ENCODE measurements at regions not wholly inside any gene's neighbourhood (a gene's known extent, or its start where the extent isn't known, plus 50 kb on each side); places are given as distances from the start of the nearest gene placed in this dataset.
"Not testable (repeated sequence)": the region's sequence is repeated elsewhere in the genome, so short reads cannot be mapped to it uniquely, and the experiment has no call there.

GRCh38 chr16:16614484-16614883 lies 235.5 kb downstream of the NPIPA7 start:
- H3K4me3 ChIP-seq (ENCODE audit: control insufficient read depth in 1 of 7, extremely low read depth in 1 of 7, insufficient read depth in 4 of 7, low read depth in 2 of 7, low read length in 6 of 7); CTCF ChIA-PET; DNase-seq; H3K27me3 ChIP-seq (replicated peaks in 2 of 5; ENCODE audit: control insufficient read depth in 4 of 5, insufficient read depth in 5 of 5, low read length in 4 of 5); H3K4me1 ChIP-seq (ENCODE audit: control extremely low read depth in 1 of 4, control insufficient read depth in 4 of 4, insufficient read depth in 4 of 4, low read length in 3 of 4); H3K27ac ChIP-seq (ENCODE audit: insufficient read depth in 1 of 2, low read depth in 1 of 2, low read length in 2 of 2, poor library complexity in 1 of 2, severe bottlenecking in 2 of 2); H3K9me3 ChIP-seq (ENCODE audit: control extremely low read depth in 1 of 5, control insufficient read depth in 4 of 5, insufficient read depth in 2 of 5, low read depth in 1 of 5, low read length in 4 of 5); POLR2A ChIA-PET; H3K36me3 ChIP-seq (ENCODE audit: control insufficient read depth in 4 of 4, insufficient read depth in 4 of 4, low read length in 3 of 4): not testable (repeated sequence)
- no CpG with 5 or more reads among the region's 6 CpGs for WGBS (ENCODE audit: insufficient coverage)

GRCh38 chr16:16618963-16619465 lies 240.1 kb downstream of the NPIPA7 start:
- 98% methylated on average over 19 of the region's 33 CpGs for WGBS (ENCODE audit: insufficient coverage)

GRCh38 chr16:16624367-16624766 lies 245.4 kb downstream of the NPIPA7 start:
- H3K9me3 ChIP-seq (ENCODE audit: control extremely low read depth in 1 of 5, control insufficient read depth in 4 of 5, insufficient read depth in 2 of 5, low read depth in 1 of 5, low read length in 4 of 5); DNase-seq; H3K4me3 ChIP-seq (ENCODE audit: control insufficient read depth in 1 of 7, extremely low read depth in 1 of 7, insufficient read depth in 4 of 7, low read depth in 2 of 7, low read length in 6 of 7); H3K4me1 ChIP-seq (ENCODE audit: control extremely low read depth in 1 of 4, control insufficient read depth in 4 of 4, insufficient read depth in 4 of 4, low read length in 3 of 4); H3K27me3 ChIP-seq (replicated peaks in 2 of 5; ENCODE audit: control insufficient read depth in 4 of 5, insufficient read depth in 5 of 5, low read length in 4 of 5); POLR2A ChIA-PET; H3K36me3 ChIP-seq (ENCODE audit: control insufficient read depth in 4 of 4, insufficient read depth in 4 of 4, low read length in 3 of 4); H3K27ac ChIP-seq (ENCODE audit: insufficient read depth in 1 of 2, low read depth in 1 of 2, low read length in 2 of 2, poor library complexity in 1 of 2, severe bottlenecking in 2 of 2); CTCF ChIA-PET: not testable (repeated sequence)
- WGBS (ENCODE audit: insufficient coverage), result no CpG with 5 or more reads among the region's 3 CpGs

More at GRCh38 chr16:16618963-16619465, 240.1 kb downstream of the NPIPA7 start:
- H3K36me3 ChIP-seq (ENCODE audit: control insufficient read depth in 4 of 4, insufficient read depth in 4 of 4, low read length in 3 of 4); H3K4me1 ChIP-seq (ENCODE audit: control extremely low read depth in 1 of 4, control insufficient read depth in 4 of 4, insufficient read depth in 4 of 4, low read length in 3 of 4); H3K4me3 ChIP-seq (ENCODE audit: control insufficient read depth in 1 of 7, extremely low read depth in 1 of 7, insufficient read depth in 4 of 7, low read depth in 2 of 7, low read length in 6 of 7); H3K27me3 ChIP-seq (replicated peaks in 2 of 5; ENCODE audit: control insufficient read depth in 4 of 5, insufficient read depth in 5 of 5, low read length in 4 of 5); CTCF ChIA-PET; H3K27ac ChIP-seq (ENCODE audit: insufficient read depth in 1 of 2, low read depth in 1 of 2, low read length in 2 of 2, poor library complexity in 1 of 2, severe bottlenecking in 2 of 2); POLR2A ChIA-PET; H3K9me3 ChIP-seq (ENCODE audit: control extremely low read depth in 1 of 5, control insufficient read depth in 4 of 5, insufficient read depth in 2 of 5, low read depth in 1 of 5, low read length in 4 of 5); DNase-seq: not testable (repeated sequence)

- CTCF ChIA-PET; H3K36me3 ChIP-seq (ENCODE audit: control insufficient read depth in 4 of 4, insufficient read depth in 4 of 4, low read length in 3 of 4); H3K9me3 ChIP-seq (ENCODE audit: control extremely low read depth in 1 of 5, control insufficient read depth in 4 of 5, insufficient read depth in 2 of 5, low read depth in 1 of 5, low read length in 4 of 5); H3K27ac ChIP-seq (ENCODE audit: insufficient read depth in 1 of 2, low read depth in 1 of 2, low read length in 2 of 2, poor library complexity in 1 of 2, severe bottlenecking in 2 of 2); H3K4me1 ChIP-seq (ENCODE audit: control extremely low read depth in 1 of 4, control insufficient read depth in 4 of 4, insufficient read depth in 4 of 4, low read length in 3 of 4); DNase-seq; H3K4me3 ChIP-seq (ENCODE audit: control insufficient read depth in 1 of 7, extremely low read depth in 1 of 7, insufficient read depth in 4 of 7, low read depth in 2 of 7, low read length in 6 of 7); H3K27me3 ChIP-seq (replicated peaks in 2 of 5; ENCODE audit: control insufficient read depth in 4 of 5, insufficient read depth in 5 of 5, low read length in 4 of 5); POLR2A ChIA-PET: not testable (repeated sequence)
- 100% methylated on average over 1 of the region's 2 CpGs for WGBS (ENCODE audit: insufficient coverage)
Observed at GRCh38 chr16:16625140-16625539, 246.2 kb downstream of the NPIPA7 start.

DNA sequence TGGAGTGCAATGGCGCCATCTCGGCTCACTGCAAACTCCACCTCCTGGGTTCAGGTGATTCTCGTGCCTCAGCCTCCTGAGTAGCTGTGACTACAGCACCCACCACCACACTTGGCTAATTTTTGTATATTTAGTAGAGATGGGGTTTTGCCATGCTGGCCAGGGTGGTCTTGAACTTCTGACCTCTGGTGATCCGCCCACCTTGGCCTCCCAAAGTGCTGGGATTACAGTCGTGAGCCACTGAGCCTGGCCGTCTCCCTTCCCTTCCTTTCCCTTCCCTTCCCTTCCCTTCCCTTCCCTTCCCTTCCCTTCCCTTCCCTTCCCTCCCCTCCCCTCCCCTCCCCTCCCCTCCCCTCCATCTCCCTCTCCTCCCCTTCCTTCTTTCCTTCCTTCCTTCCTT lies 248.9 kb downstream of the NPIPA7 start:
- H3K27me3 ChIP-seq (replicated peaks in 2 of 5; ENCODE audit: control insufficient read depth in 4 of 5, insufficient read depth in 5 of 5, low read length in 4 of 5); POLR2A ChIA-PET; H3K4me1 ChIP-seq (ENCODE audit: control extremely low read depth in 1 of 4, control insufficient read depth in 4 of 4, insufficient read depth in 4 of 4, low read length in 3 of 4); H3K36me3 ChIP-seq (ENCODE audit: control insufficient read depth in 4 of 4, insufficient read depth in 4 of 4, low read length in 3 of 4); CTCF ChIA-PET; H3K9me3 ChIP-seq (ENCODE audit: control extremely low read depth in 1 of 5, control insufficient read depth in 4 of 5, insufficient read depth in 2 of 5, low read depth in 1 of 5, low read length in 4 of 5); H3K27ac ChIP-seq (ENCODE audit: insufficient read depth in 1 of 2, low read depth in 1 of 2, low read length in 2 of 2, poor library complexity in 1 of 2, severe bottlenecking in 2 of 2); DNase-seq; H3K4me3 ChIP-seq (ENCODE audit: control insufficient read depth in 1 of 7, extremely low read depth in 1 of 7, insufficient read depth in 4 of 7, low read depth in 2 of 7, low read length in 6 of 7): not testable (repeated sequence)
- WGBS (ENCODE audit: insufficient coverage), result no CpG with 5 or more reads among the region's 6 CpGs

DNA sequence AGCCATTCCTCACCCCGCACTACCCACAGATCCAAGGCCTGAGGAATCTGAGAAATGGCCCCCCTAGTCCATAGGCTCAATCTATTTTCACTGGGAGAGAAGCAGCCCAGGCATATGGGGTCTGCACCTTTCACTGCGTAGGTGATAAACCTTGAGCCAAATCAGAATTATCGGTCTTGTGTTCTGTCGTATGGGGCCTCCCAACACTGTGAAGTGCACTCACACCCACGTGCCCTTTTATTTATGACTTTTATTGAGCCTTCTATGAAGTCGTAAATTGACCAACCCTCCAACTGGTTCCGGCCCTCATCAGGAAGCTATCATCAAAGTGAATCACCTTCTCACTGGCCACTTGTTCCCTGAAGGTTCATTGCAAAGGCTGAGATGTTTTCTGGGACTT lies 259.3 kb downstream of the NPIPA7 start:
- H3K4me3 ChIP-seq (ENCODE audit: control insufficient read depth in 1 of 7, extremely low read depth in 1 of 7, insufficient read depth in 4 of 7, low read depth in 2 of 7, low read length in 6 of 7); H3K36me3 ChIP-seq (ENCODE audit: control insufficient read depth in 4 of 4, insufficient read depth in 4 of 4, low read length in 3 of 4); H3K27me3 ChIP-seq (replicated peaks in 2 of 5; ENCODE audit: control insufficient read depth in 4 of 5, insufficient read depth in 5 of 5, low read length in 4 of 5); CTCF ChIA-PET; H3K4me1 ChIP-seq (ENCODE audit: control extremely low read depth in 1 of 4, control insufficient read depth in 4 of 4, insufficient read depth in 4 of 4, low read length in 3 of 4); POLR2A ChIA-PET; H3K27ac ChIP-seq (ENCODE audit: insufficient read depth in 1 of 2, low read depth in 1 of 2, low read length in 2 of 2, poor library complexity in 1 of 2, severe bottlenecking in 2 of 2); DNase-seq; H3K9me3 ChIP-seq (ENCODE audit: control extremely low read depth in 1 of 5, control insufficient read depth in 4 of 5, insufficient read depth in 2 of 5, low read depth in 1 of 5, low read length in 4 of 5): not testable (repeated sequence)
- 97% methylated on average over 3 of the region's 7 CpGs for WGBS (ENCODE audit: insufficient coverage)

DNA sequence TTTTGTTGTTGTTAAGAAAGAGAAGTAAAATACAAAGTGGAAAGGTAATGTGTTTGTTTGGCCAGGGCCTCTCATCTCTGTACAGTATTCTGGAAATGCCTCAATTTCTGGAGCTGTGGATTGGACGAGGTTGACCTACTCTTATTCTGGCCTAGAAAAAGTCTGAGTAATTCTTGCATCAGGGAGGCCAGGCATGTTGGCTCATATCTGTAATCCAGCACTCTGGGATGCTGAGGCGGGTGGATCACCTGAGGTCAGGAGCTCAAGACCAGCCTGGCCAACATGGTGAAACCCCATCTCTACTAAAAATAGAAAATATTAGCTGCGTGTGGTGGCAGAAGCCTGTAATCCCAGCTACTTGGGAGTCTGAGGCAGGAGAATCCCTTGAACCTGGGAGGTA lies 259.8 kb downstream of the NPIPA7 start:
- DNase-seq, POLR2A ChIA-PET: not testable (repeated sequence)
- no CpG with 5 or more reads among the region's 3 CpGs for WGBS (ENCODE audit: insufficient coverage)

More for the DNA sequence above, 259.8 kb downstream of the NPIPA7 start:
- H3K27ac ChIP-seq (ENCODE audit: insufficient read depth in 1 of 2, low read depth in 1 of 2, low read length in 2 of 2, poor library complexity in 1 of 2, severe bottlenecking in 2 of 2); H3K4me3 ChIP-seq (ENCODE audit: control insufficient read depth in 1 of 7, extremely low read depth in 1 of 7, insufficient read depth in 4 of 7, low read depth in 2 of 7, low read length in 6 of 7); CTCF ChIA-PET; H3K9me3 ChIP-seq (ENCODE audit: control extremely low read depth in 1 of 5, control insufficient read depth in 4 of 5, insufficient read depth in 2 of 5, low read depth in 1 of 5, low read length in 4 of 5); H3K36me3 ChIP-seq (ENCODE audit: control insufficient read depth in 4 of 4, insufficient read depth in 4 of 4, low read length in 3 of 4); H3K4me1 ChIP-seq (ENCODE audit: control extremely low read depth in 1 of 4, control insufficient read depth in 4 of 4, insufficient read depth in 4 of 4, low read length in 3 of 4); H3K27me3 ChIP-seq (replicated peaks in 2 of 5; ENCODE audit: control insufficient read depth in 4 of 5, insufficient read depth in 5 of 5, low read length in 4 of 5): not testable (repeated sequence)

Measured in common myeloid progenitor, CD34-positive (primary cell).